KMS-11 (cell line): ENCODE measurements at regions not wholly inside any gene's neighbourhood (a gene's known extent, or its start where the extent isn't known, plus 50 kb on each side); places are given as distances from the start of the nearest gene placed in this dataset.

Experiments
- H2AFZ ChIP-seq: fragments of 200-600 bp; sonication (generic); 2 replicates; pipeline ENCODE4 v1.6.1; 2016; ENCODE audit warnings: antibody characterized with exemption, mixed run types, low read depth
- H3K27ac ChIP-seq: fragments of 200-600 bp; sonication (generic); 2 replicates; pipeline ENCODE4 v1.6.1; 2016; ENCODE audit warnings: mild to moderate bottlenecking, mixed run types
- H3K27me3 ChIP-seq: fragments of 200-600 bp; sonication (generic); 2 replicates; pipeline ENCODE4 v1.6.1; 2017; ENCODE audit warnings: mild to moderate bottlenecking, low read depth, mixed run types, moderate library complexity; ENCODE audit not compliant: insufficient read depth
- H3K36me3 ChIP-seq: fragments of 200-600 bp; sonication (generic); 2 replicates; pipeline ENCODE4 v1.6.1; 2017; ENCODE audit warnings: mild to moderate bottlenecking, mixed run types; ENCODE audit not compliant: insufficient read depth
- H3K4me1 ChIP-seq: fragments of 200-600 bp; sonication (generic); 2 replicates; pipeline ENCODE4 v1.6.1; 2016; ENCODE audit warnings: mild to moderate bottlenecking, low read depth, mixed run types; ENCODE audit not compliant: poor library complexity, severe bottlenecking
- H3K4me2 ChIP-seq: fragments of 200-600 bp; sonication (generic); 2 replicates; pipeline ENCODE4 v1.7.0; 2016; ENCODE audit warnings: mild to moderate bottlenecking, mixed run types
- H3K4me3 ChIP-seq: fragments of 200-600 bp; sonication (generic); IDR thresholded peaks from 2 replicates; pipeline ENCODE4 v1.6.1; 2017; ENCODE audit warnings: low read depth, low read length, mixed read lengths; ENCODE audit not compliant: insufficient read depth
- H3K79me2 ChIP-seq: fragments of 200-600 bp; sonication (generic); 2 replicates; pipeline ENCODE4 v1.6.1; 2016; ENCODE audit warnings: low read depth, mixed run types; ENCODE audit not compliant: insufficient read depth
- H3K9ac ChIP-seq: fragments of 200-600 bp; sonication (generic); 2 replicates; pipeline ENCODE4 v1.6.1; 2016; ENCODE audit warnings: mild to moderate bottlenecking, mixed run types
- H4K20me1 ChIP-seq: fragments of 200-600 bp; sonication (generic); 2 replicates; pipeline ENCODE4 v1.6.1; 2016; ENCODE audit warnings: mild to moderate bottlenecking, mixed run types; ENCODE audit not compliant: insufficient read depth
- TF ChIP-seq, protein P1 (sequence below): fragments of 200-600 bp; sonication (generic); conservative IDR thresholded peaks from 2 replicates; pipeline ENCODE4 v1.6.1; 2017; ENCODE audit warnings: low read depth, mild to moderate bottlenecking, antibody characterized with exemption, low read length, moderate library complexity, mixed read lengths

DNA sequence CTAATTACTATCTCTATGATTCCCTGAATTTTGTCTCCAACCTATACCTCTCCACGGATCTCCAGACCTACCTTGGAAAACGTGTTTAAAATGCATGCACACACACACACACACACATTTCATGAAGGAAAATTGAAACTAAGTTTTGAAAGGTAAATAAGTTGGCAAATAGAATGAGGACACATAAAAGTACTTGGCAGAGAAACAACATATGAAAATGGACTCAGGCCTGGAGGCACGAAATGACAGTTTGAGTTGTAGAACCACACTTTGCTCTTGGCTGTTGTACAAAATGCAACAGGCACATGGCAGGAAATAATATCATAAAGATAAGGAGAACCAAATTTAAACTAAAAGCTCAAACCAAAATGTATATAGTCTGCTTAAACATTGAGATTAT lies 868.1 kb upstream of the CNTNAP5 start:
- H2AFZ ChIP-seq, result no peak overlapping the region
- no peak overlapping the region for H3K4me3 ChIP-seq
- H3K36me3 ChIP-seq, result no peaks in the 10 kb centered on the region

DNA sequence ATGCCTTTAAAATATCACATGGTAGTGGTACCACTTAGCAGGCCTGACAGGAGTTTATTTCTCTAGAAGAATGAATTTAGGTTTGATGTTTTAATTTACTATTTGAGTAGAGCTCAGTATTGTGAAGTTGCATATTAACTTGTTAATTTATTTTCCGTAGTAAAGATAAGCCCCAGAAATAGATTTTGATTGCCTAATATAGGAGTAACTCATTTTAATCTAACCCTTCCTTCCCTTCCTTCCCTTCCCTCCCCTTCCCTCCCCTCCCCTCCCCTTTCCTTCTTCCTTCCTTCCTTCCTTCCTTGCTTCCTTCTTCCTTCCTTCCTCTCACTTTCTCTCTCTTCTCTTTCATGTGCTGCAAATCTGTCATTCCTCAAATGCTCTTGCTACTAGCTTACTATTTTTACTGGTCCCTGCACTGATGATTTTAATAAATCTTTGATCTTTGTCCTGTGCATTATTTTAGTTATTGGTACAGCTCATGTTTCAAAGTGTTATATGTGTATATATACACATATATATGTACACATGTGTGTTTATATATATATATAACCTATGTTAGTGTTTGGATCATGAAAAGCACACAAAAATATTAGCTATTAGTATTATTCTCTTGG lies 862.6 kb upstream of the CNTNAP5 start:
- H3K9ac ChIP-seq, result no peak overlapping the region
- TF ChIP-seq, protein P1, sequence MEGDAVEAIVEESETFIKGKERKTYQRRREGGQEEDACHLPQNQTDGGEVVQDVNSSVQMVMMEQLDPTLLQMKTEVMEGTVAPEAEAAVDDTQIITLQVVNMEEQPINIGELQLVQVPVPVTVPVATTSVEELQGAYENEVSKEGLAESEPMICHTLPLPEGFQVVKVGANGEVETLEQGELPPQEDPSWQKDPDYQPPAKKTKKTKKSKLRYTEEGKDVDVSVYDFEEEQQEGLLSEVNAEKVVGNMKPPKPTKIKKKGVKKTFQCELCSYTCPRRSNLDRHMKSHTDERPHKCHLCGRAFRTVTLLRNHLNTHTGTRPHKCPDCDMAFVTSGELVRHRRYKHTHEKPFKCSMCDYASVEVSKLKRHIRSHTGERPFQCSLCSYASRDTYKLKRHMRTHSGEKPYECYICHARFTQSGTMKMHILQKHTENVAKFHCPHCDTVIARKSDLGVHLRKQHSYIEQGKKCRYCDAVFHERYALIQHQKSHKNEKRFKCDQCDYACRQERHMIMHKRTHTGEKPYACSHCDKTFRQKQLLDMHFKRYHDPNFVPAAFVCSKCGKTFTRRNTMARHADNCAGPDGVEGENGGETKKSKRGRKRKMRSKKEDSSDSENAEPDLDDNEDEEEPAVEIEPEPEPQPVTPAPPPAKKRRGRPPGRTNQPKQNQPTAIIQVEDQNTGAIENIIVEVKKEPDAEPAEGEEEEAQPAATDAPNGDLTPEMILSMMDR, result no peak
- no peak overlapping the region for H3K27ac ChIP-seq
- no peak overlapping the region for H3K4me2 ChIP-seq
- no peaks in the 10 kb centered on the region for H3K27me3 ChIP-seq
- H3K4me1 ChIP-seq, result no peaks in the 10 kb centered on the region
- H3K79me2 ChIP-seq, result no peaks in the 10 kb centered on the region
- no peaks in the 10 kb centered on the region for H3K36me3 ChIP-seq
- no peak overlapping the region for H2AFZ ChIP-seq
- H4K20me1 ChIP-seq, result no peaks in the 10 kb centered on the region
- H3K4me3 ChIP-seq, result no peak overlapping the region

More for the DNA sequence above, 868.1 kb upstream of the CNTNAP5 start:
- no peak overlapping the region for H3K9ac ChIP-seq
- H3K4me2 ChIP-seq, result no peak overlapping the region
- H3K27ac ChIP-seq, result no peak overlapping the region
- no peaks in the 10 kb centered on the region for H4K20me1 ChIP-seq
- TF ChIP-seq, protein P1, result no peak
- H3K79me2 ChIP-seq, result no peaks in the 10 kb centered on the region
- H3K27me3 ChIP-seq, result no peaks in the 10 kb centered on the region
- no peaks in the 10 kb centered on the region for H3K4me1 ChIP-seq

DNA sequence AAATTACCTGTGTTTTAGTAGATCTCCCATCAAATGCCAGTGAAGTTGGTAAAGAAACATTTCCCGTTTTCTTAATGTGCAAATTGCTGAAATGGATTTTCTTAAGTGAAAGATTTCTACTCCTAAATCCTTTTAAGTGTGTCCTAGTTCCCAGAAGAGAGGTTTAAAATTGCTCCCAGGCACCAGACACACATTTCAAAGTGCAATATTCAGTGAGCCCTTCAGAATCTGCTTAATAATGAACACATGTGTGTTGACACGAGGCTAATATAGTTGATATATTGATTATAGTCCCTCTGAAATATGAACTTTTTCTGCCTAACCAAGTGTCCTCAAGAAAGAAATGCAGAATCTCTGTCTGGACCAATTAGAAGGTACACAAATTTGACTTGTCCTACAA lies 861.7 kb upstream of the CNTNAP5 start:
- no peaks in the 10 kb centered on the region for H4K20me1 ChIP-seq
- TF ChIP-seq, protein P1, result no peak
- no peak overlapping the region for H3K9ac ChIP-seq
- no peaks in the 10 kb centered on the region for H3K36me3 ChIP-seq
- no peak overlapping the region for H2AFZ ChIP-seq
- H3K4me1 ChIP-seq, result no peaks in the 10 kb centered on the region
- H3K79me2 ChIP-seq, result no peaks in the 10 kb centered on the region
- no peak overlapping the region for H3K4me2 ChIP-seq
- no peak overlapping the region for H3K4me3 ChIP-seq
- no peaks in the 10 kb centered on the region for H3K27me3 ChIP-seq
- no peak overlapping the region for H3K27ac ChIP-seq

DNA sequence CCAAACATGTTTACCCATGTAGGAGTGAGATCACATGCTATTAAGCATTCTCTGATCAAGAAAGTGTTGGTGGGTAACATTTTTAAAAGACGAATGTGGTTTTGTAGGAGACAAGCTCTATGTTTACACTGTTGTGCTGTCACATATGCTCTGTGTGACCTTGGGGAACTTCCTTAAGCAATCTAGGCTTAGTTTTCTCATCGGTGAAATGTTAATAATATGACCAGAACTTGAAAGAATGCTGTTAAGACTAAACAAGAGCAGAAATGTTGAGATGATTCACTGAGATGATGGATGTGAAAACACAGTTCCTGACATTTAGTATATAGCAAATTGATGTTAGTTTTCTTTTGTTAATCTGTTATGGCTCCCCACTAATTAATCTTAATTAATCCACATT lies 860.9 kb upstream of the CNTNAP5 start:
- Histone ChIP-seq H4K20me1 (no peaks in the 10 kb centered on the region), H2AFZ (no peak overlapping the region), H3K27ac (no peak overlapping the region), H3K36me3 (no peaks in the 10 kb centered on the region), H3K4me3 (no peak overlapping the region), H3K4me2 (no peak overlapping the region), H3K27me3 (no peaks in the 10 kb centered on the region), H3K9ac (no peak overlapping the region), H3K79me2 (no peaks in the 10 kb centered on the region), H3K4me1 (peaks cover 6% of the 10 kb centered on the region)
- TF ChIP-seq, protein P1, result no peak
